HepG2 (cell line): ENCODE measurements at regions not wholly inside any gene's neighbourhood (a gene's known extent, or its start where the extent isn't known, plus 50 kb on each side); places are given as distances from the start of the nearest gene placed in this dataset.

Experiments
- ATAC-seq: fragments of 200-7000 bp; cut with Tn5 transposase; 3 replicates; pipeline ENCODE4 v1.9.1; 2020; ENCODE audit warnings: mild to moderate bottlenecking, moderate library complexity
- BruUV-seq: library from RNA; stranded (reverse); fragments of 400-500 nt; replicated peaks from 2 replicates; lab custom pipeline; 2021; lab: Mats Ljungman, UMichigan
- CTCF ChIA-PET: fragments of 300-600 bp; formaldehyde crosslinking; extraction: SDS; loops from one replicate; lab custom pipeline; 2021; ENCODE audit warnings: low total read pairs, inconsistent platforms, low intra/inter-chr PET ratio; lab: Yijun Ruan, JAX
- POLR2A ChIA-PET: fragments of 350-600 bp; sonication (Branson Sonifier 250); formaldehyde crosslinking; loops from one replicate; lab custom pipeline; 2020; ENCODE audit warnings: antibody characterized with exemption, inconsistent platforms; lab: Yijun Ruan, JAX
- DNase-seq: peaks from one replicate; pipeline ENCODE4 v3.0.0-alpha.2; 2015; ENCODE audit warnings: low spot score
- FAIRE-seq: peaks from 3 replicates; lab custom pipeline; 2011; peaks lifted over from hg19 to GRCh38; lab: Jason Lieb, UNC
- H2AFZ ChIP-seq: one replicate; pipeline ENCODE4 v1.6.1; 2011; ENCODE audit warnings: low read length, inconsistent platforms
- H3K27ac ChIP-seq: fragments of 300-600 bp; 3 replicates; pipeline ENCODE4 v1.8.0; 2011; ENCODE audit warnings: mixed run types, mild to moderate bottlenecking, mixed read lengths, low read length, inconsistent platforms; ENCODE audit not compliant: insufficient read depth; ENCODE audit errors: extremely low read length
- H3K27me3 ChIP-seq, 2 experiments: fragments of 200-600 bp in 1 of 2; 2 replicates in 1 of 2; 3 replicates in 1 of 2; pipeline versions ENCODE4 v1.6.0 to v1.8.0; 2011; ENCODE audit warnings: low read length in 2 of 2, mild to moderate bottlenecking in 2 of 2, moderate library complexity in 2 of 2, inconsistent platforms in 1 of 2; ENCODE audit not compliant: insufficient read depth in 2 of 2, control insufficient read depth in 1 of 2
- H3K36me3 ChIP-seq, 2 experiments: fragments of 200-600 bp in 1 of 2; replicated peaks in 1 of 2; 2 replicates in 1 of 2; 3 replicates in 1 of 2; pipeline versions ENCODE4 v1.5.1 to v1.8.0; 2011; ENCODE audit warnings: low read length in 2 of 2, inconsistent platforms in 1 of 2; ENCODE audit not compliant: insufficient read depth in 2 of 2, control insufficient read depth in 1 of 2
- H3K4me1 ChIP-seq: 2 replicates; pipeline ENCODE4 v1.5.1; 2012; ENCODE audit warnings: low read length, inconsistent platforms; ENCODE audit not compliant: insufficient read depth
- H3K4me2 ChIP-seq: 2 replicates; pipeline ENCODE4 v1.6.0; 2011; ENCODE audit warnings: low read depth, low read length, inconsistent platforms
- H3K4me3 ChIP-seq, 3 experiments: fragments of 200-600 bp in 1 of 3; sonication (generic), shearing (Covaris generic) in 1 of 3; replicated peaks in 1 of 3; 2 replicates each; pipeline ENCODE4 v1.5.1; 2011 to 2016; ENCODE audit warnings: low read length in 3 of 3, inconsistent platforms in 2 of 3, low read depth in 2 of 3, mild to moderate bottlenecking in 2 of 3, control low read depth in 1 of 3, mixed read lengths in 1 of 3; ENCODE audit not compliant: insufficient read depth in 1 of 3
- H3K79me2 ChIP-seq: one replicate; pipeline ENCODE4 v1.6.1; 2011; ENCODE audit warnings: low read length, inconsistent platforms; ENCODE audit not compliant: insufficient read depth
- H3K9ac ChIP-seq: 2 replicates; pipeline ENCODE4 v1.6.0; 2011; ENCODE audit warnings: mild to moderate bottlenecking, low read depth, low read length, inconsistent platforms; ENCODE audit not compliant: insufficient read depth
- H3K9me3 ChIP-seq: 2 replicates; pipeline ENCODE4 v1.5.1; 2012; ENCODE audit warnings: mild to moderate bottlenecking, low read length
- H4K20me1 ChIP-seq: 2 replicates; pipeline ENCODE4 v1.6.0; 2011; ENCODE audit warnings: inconsistent platforms, mild to moderate bottlenecking, low read length, moderate library complexity; ENCODE audit not compliant: insufficient read depth
- ATM ChIP-seq: fragments of 450-650 bp; IDR thresholded peaks from 2 replicates; pipeline ENCODE4 v1.7.1; 2017; ENCODE audit warnings: mild to moderate bottlenecking, borderline replicate concordance
- FOXA1 ChIP-seq, 2 experiments: fragments of 450-650 bp in 1 of 2; sonication (generic) in 1 of 2; formaldehyde crosslinking in 1 of 2; IDR thresholded peaks; 2 replicates each; pipeline versions ENCODE4 v1.4.0 to v1.6.1; 2016 to 2020; ENCODE audit warnings: missing genetic modification reagents in 1 of 2
- FOXJ3 ChIP-seq: sonication (generic); formaldehyde crosslinking; IDR thresholded peaks from 2 replicates; pipeline ENCODE4 v1.4.0; 2020; ENCODE audit warnings: missing genetic modification reagents, mild to moderate bottlenecking, borderline replicate concordance
- KLF6 ChIP-seq: IDR thresholded peaks from 2 replicates; pipeline ENCODE4 v1.8.0; 2016; ENCODE audit warnings: missing biosample characterization, missing genetic modification reagents
- MED1 ChIP-seq: sonication (generic); formaldehyde crosslinking; IDR thresholded peaks from 2 replicates; pipeline ENCODE4 v1.4.0; 2020; ENCODE audit warnings: missing genetic modification reagents
- MTF1 ChIP-seq: sonication (generic); formaldehyde crosslinking; IDR thresholded peaks from 2 replicates; pipeline ENCODE4 v1.5.0; 2020; ENCODE audit warnings: missing genetic modification reagents
- PAWR ChIP-seq: sonication (generic); formaldehyde crosslinking; IDR thresholded peaks from 2 replicates; pipeline ENCODE4 v1.4.0; 2020; ENCODE audit warnings: missing genetic modification reagents, mild to moderate bottlenecking, borderline replicate concordance
- SUZ12 ChIP-seq: fragments of 150-350 bp; IDR thresholded peaks from 2 replicates; pipeline ENCODE4 v1.6.1; 2014; ENCODE audit warnings: low read depth, low read length
- TBX2 ChIP-seq: sonication (generic); formaldehyde crosslinking; IDR thresholded peaks from 2 replicates; pipeline ENCODE4 v1.5.0; 2020; ENCODE audit warnings: missing genetic modification reagents, mild to moderate bottlenecking, borderline replicate concordance
- XBP1 ChIP-seq: sonication (generic); formaldehyde crosslinking; IDR thresholded peaks from 2 replicates; pipeline ENCODE4 v1.5.0; 2020; ENCODE audit warnings: missing genetic modification reagents
- ZBTB37 ChIP-seq: sonication (generic); formaldehyde crosslinking; IDR thresholded peaks from 2 replicates; pipeline ENCODE4 v1.4.0; 2020; ENCODE audit warnings: mild to moderate bottlenecking, missing genetic modification reagents
- ZFY ChIP-seq: sonication (generic); formaldehyde crosslinking; IDR thresholded peaks from 2 replicates; pipeline ENCODE4 v1.4.0; 2020; ENCODE audit warnings: missing genetic modification reagents
- ZNF652 ChIP-seq: IDR thresholded peaks from 2 replicates; pipeline ENCODE4 v1.6.1; 2016; ENCODE audit warnings: low read depth, borderline replicate concordance
- ZNF83 ChIP-seq: sonication (generic); formaldehyde crosslinking; IDR thresholded peaks from 2 replicates; pipeline ENCODE4 v1.4.0; 2020; ENCODE audit warnings: missing genetic modification reagents, mild to moderate bottlenecking, borderline replicate concordance
- WGBS: methylation state at CpG from one replicate; pipeline ENCODE4 v1.1.6; 2017; ENCODE audit warnings: low lambda C conversion rate; 5-methylcytosine and 5-hydroxymethylcytosine counted together
- in situ Hi-C: cut with HindIII; loops from 2 replicates; pipeline ENCODE4 v1.10.0; 2017; ENCODE audit warnings: low pct_unique_long_range_greater_than_20kb; ENCODE audit not compliant: extremely low pct_ligation_motif_present
- intact Hi-C: fragments of 100-400 bp; cut with micrococcal nuclease; formaldehyde crosslinking; loops from one replicate; pipeline ENCODE4 v1.10.0; 2022; ENCODE audit not compliant: unreplicated experiment

- no peak overlapping the region for H3K4me3 ChIP-seq
- no peak for TF ChIP-seq SUZ12
- TF ChIP-seq FOXA1 (IDR thresholded peaks at IDR 0.05), result no peak
- TF ChIP-seq FOXA1 (CRISPR knock-in tag; IDR thresholded peaks at IDR 0.05), result no peak
- no peak for TF ChIP-seq ZNF83 (CRISPR knock-in tag)
- no peak for TF ChIP-seq MED1
- no peak for TF ChIP-seq KLF6 (CRISPR knock-in tag)
- no peak for TF ChIP-seq FOXJ3 (CRISPR knock-in tag)
- TF ChIP-seq ZFY, result no peak
- no peak for TF ChIP-seq XBP1 (CRISPR knock-in tag)
- TF ChIP-seq MTF1 (CRISPR knock-in tag), result no peak
- TF ChIP-seq PAWR (CRISPR knock-in tag), result no peak
- TF ChIP-seq ATM, result no peak
- no peak for TF ChIP-seq ZBTB37
- no peak for TF ChIP-seq ZNF652 (CRISPR knock-in tag)
- no peak for TF ChIP-seq TBX2 (CRISPR knock-in tag)
- no peaks in the 10 kb centered on the region for H3K9me3 ChIP-seq
- WGBS, result 44% methylated on average over 4 of the region's 4 CpGs
- FAIRE-seq (no peak), ATAC-seq (no peak), DNase-seq (no peak)
- intact Hi-C loops, result no loop called here
- no peak overlapping the region for H3K4me2 ChIP-seq
- no peak overlapping the region for H3K9ac ChIP-seq
- no peaks in the 10 kb centered on the region for H3K27me3 ChIP-seq
- no peaks in the 10 kb centered on the region for H3K36me3 ChIP-seq
- in situ Hi-C loops, result no loop called here
- ChIA-PET CTCF (no interaction called here), POLR2A (no interaction called here)
- no peaks in the 10 kb centered on the region for H3K79me2 ChIP-seq
- no peak overlapping the region for H2AFZ ChIP-seq
- BruUV-seq, result no TSS peak
- no peaks in the 10 kb centered on the region for H4K20me1 ChIP-seq
- no peaks in the 10 kb centered on the region for H3K4me1 ChIP-seq
- H3K27ac ChIP-seq, result no peak overlapping the region
Observed at GRCh38 chr20:4454111-4454510, 205.0 kb upstream of the ADRA1D start.
